ENCODE measurements at regions not wholly inside any gene's neighbourhood (a gene's known extent, or its start where the extent isn't known, plus 50 kb on each side); places are given as distances from the start of the nearest gene placed in this dataset.

- TF ChIP-seq CTCF (conservative IDR thresholded peaks at IDR 0.05; ENCODE audit: low read length) (no peak), EZH2phosphoT487 (IDR thresholded peaks at IDR 0.05; ENCODE audit: borderline replicate concordance) (no peak)
Measured at GRCh38 chr2:194205568-194206227, 1451.3 kb upstream of the SLC39A10 start.
